Skeletal muscle tissue (tissue), 3 donors: ENCODE measurements at regions not wholly inside any gene's neighbourhood (a gene's known extent, or its start where the extent isn't known, plus 50 kb on each side); places are given as distances from the start of the nearest gene placed in this dataset.

ENCODE experiments used
- H3K27ac ChIP-seq: one replicate; pipeline ENCODE4 v1.7.0; 2013; ENCODE audit warnings: mild to moderate bottlenecking, low read depth, low read length, inconsistent platforms
- H3K27me3 ChIP-seq, 3 donors: one replicate each; pipeline ENCODE4 v1.7.0; 2013; ENCODE audit warnings: low read length in 3 of 3; ENCODE audit not compliant: control insufficient read depth in 3 of 3, insufficient read depth in 3 of 3
- H3K36me3 ChIP-seq, 3 donors: one replicate each; pipeline ENCODE4 v1.7.0; 2013; ENCODE audit warnings: low read length in 3 of 3; ENCODE audit not compliant: control insufficient read depth in 3 of 3, insufficient read depth in 3 of 3
- H3K4me1 ChIP-seq, 3 donors: one replicate each; pipeline ENCODE4 v1.7.0; 2013; ENCODE audit warnings: low read length in 3 of 3, mild to moderate bottlenecking in 3 of 3; ENCODE audit not compliant: control insufficient read depth in 3 of 3, insufficient read depth in 3 of 3
- H3K4me3 ChIP-seq, 3 donors: one replicate each; pipeline ENCODE4 v1.7.0; 2013; ENCODE audit warnings: low read length in 3 of 3
- H3K9ac ChIP-seq, 3 donors: one replicate each; pipeline ENCODE4 v1.7.0; 2013; ENCODE audit warnings: low read length in 3 of 3, mild to moderate bottlenecking in 3 of 3, moderate library complexity in 2 of 3, low read depth in 1 of 3
- H3K9me3 ChIP-seq, 3 donors: one replicate each; pipeline ENCODE4 v1.7.0; 2013; ENCODE audit warnings: low read length in 3 of 3; ENCODE audit not compliant: control insufficient read depth in 3 of 3
- donor health status: Osteomylitis.

DNA sequence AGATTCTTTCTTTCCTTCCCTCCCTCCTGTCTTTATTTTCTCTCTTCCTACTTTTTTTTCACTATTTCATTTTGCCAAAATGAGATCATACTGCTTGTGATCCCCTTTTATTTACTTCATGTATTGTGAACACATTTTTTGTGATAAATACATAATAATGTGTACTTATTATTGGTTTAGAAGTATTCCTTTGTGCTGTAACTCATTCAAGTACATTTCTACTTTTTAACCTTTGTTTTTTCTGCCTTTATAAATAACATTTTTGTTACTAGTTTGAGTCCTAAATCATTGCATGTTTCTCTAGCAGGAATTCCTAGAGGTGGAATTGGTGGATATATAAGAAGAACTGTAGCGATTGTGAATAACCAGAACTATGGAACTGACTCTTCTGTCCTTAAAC, 214.5 kb upstream of the SFRP2 start:
- H3K27ac ChIP-seq = no peak overlapping the region

DNA sequence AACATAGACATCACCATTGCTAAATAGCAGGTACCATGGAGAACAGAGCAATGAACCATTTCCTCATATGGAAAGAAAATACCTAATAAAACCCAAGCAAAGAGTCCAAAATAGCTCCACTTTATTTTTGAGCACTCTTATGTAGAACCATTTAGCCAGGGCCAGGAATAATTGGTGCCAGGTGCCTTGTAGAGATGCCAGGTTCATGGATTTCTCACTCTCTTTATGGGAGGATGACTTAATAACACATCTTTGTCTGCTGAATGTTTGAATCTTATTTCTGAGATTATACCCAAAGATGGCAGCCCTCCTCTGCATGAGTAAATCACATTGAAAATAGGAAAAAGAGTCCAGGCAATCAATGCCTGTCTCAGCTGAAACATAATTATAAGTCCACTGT, 212.3 kb upstream of the SFRP2 start:
- H3K36me3 ChIP-seq = no peaks in the 10 kb centered on the region
- no peak overlapping the region for H3K4me3 ChIP-seq
- H3K27ac ChIP-seq = no peak overlapping the region
- peaks cover 3 to 5% (median 4%) of the 10 kb centered on the region in 3 donors for H3K4me1 ChIP-seq
- H3K27me3 ChIP-seq = no peaks in the 10 kb centered on the region
- H3K9me3 ChIP-seq = no peaks in the 10 kb centered on the region
- no peak overlapping the region for H3K9ac ChIP-seq

More for the DNA sequence above, 214.5 kb upstream of the SFRP2 start:
- Histone ChIP-seq H3K27me3 (no peaks in the 10 kb centered on the region), H3K4me3 (no peak overlapping the region), H3K9ac (no peak overlapping the region), H3K4me1 (peaks cover 3 to 5% (median 4%) of the 10 kb centered on the region in 3 donors), H3K9me3 (no peaks in the 10 kb centered on the region), H3K36me3 (no peaks in the 10 kb centered on the region)

DNA sequence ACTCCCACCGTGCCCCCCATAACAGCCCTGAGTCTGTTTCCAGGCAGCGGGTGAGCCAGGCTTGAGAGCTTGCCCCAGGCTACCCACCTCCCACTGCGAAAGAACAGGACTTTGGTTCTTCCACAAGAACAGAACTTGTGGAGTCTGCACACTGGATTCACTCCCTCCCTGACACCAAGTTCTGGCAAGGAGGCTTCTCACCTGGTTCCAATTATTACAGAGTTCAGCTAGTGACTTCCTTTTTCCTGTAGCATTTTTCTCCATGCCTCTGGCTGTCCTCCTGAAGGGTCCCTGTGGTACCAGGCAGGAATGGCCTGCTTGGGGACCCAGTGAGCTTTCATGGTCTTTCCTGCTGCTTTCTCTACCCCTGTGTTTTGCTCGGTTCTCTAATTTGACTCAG, 208.6 kb upstream of the SFRP2 start:
- H3K27me3 ChIP-seq = no peaks in the 10 kb centered on the region
- no peaks in the 10 kb centered on the region for H3K36me3 ChIP-seq
- H3K4me1 ChIP-seq = no peaks in the 10 kb centered on the region
- no peak overlapping the region for H3K4me3 ChIP-seq
- no peak overlapping the region for H3K9ac ChIP-seq
- no peak overlapping the region for H3K27ac ChIP-seq
- peaks cover 0 to 2% (median 0%) of the 10 kb centered on the region in 3 donors for H3K9me3 ChIP-seq

DNA sequence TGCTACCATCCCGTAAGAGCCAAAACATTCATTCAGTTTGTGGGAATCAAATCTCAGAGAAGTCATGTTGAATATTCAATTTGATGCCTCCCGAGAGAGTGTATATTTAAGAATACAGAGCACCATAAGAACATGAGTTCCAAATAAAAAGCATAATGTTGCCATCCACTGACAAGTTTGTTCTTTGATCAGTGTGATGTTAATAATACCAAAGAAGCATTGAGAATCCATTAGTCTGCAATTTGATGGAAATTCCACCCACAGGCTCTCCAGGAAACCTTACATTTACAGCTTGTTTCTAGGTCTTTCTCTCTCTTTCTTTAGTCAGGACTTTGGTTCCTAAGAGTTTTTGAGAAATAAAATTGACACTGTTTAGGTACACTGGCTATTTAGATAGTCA, 200.6 kb upstream of the SFRP2 start:
- H3K4me1 ChIP-seq = no peaks in the 10 kb centered on the region
- H3K36me3 ChIP-seq = no peaks in the 10 kb centered on the region
- no peak overlapping the region for H3K27ac ChIP-seq
- H3K4me3 ChIP-seq = no peak overlapping the region
- H3K9ac ChIP-seq = no peak overlapping the region
- H3K9me3 ChIP-seq = peaks cover 0 to 2% (median 0%) of the 10 kb centered on the region in 3 donors
- H3K27me3 ChIP-seq = no peaks in the 10 kb centered on the region

DNA sequence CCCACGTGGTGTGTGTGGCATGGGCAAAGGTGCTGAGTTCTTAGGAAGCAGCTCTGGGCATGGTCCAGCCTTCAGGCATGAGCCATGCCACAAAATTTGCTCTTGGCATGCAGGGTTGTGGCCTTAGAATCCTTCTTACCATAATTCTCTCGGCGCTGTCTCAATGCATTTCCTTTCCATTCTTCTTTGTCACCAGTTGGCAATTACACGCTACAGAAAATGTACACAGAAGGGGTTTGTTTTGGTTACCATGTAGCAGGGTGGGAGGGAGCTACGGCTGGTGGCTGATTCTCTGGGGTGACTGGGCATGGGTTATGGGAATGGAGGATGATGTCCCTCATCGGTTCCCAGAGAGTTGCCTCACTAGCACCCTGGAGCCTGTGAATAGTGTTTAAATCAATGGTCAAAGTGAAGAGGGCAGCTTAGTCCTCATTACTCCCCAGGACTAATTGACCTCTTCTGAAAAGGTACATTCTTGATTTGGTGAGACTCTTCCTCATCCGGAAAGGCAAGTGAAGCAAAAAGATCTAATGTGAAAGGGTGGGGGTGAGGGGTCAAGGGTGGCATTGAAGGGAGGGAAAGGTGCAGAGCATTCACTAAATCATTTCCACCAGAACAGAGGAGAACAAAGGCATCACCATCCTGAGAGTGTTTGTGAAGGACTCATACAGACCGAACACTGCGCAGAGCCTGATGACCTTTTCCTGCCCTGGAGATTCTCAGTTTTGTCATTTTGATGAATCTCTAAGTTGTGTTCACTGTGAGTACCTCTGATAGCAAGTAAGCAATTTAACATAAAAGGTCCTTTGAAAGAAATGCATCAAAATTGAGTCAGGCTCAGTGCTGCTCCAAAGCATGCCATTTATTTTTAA, 199.8 kb upstream of the SFRP2 start:
- no peak overlapping the region for H3K4me3 ChIP-seq
- H3K9ac ChIP-seq = no peak overlapping the region
- no peak overlapping the region for H3K27ac ChIP-seq
- peaks cover 0 to 2% (median 0%) of the 10 kb centered on the region in 3 donors for H3K9me3 ChIP-seq
- H3K36me3 ChIP-seq = no peaks in the 10 kb centered on the region
- H3K27me3 ChIP-seq = no peaks in the 10 kb centered on the region
- H3K4me1 ChIP-seq = no peaks in the 10 kb centered on the region

- no peak overlapping the region for H3K4me3 ChIP-seq
- H3K27me3 ChIP-seq = no peaks in the 10 kb centered on the region
- H3K27ac ChIP-seq = no peak overlapping the region
- H3K4me1 ChIP-seq = no peaks in the 10 kb centered on the region
- no peaks in the 10 kb centered on the region for H3K36me3 ChIP-seq
- H3K9me3 ChIP-seq = peaks cover 0 to 2% (median 0%) of the 10 kb centered on the region in 3 donors
- H3K9ac ChIP-seq = no peak overlapping the region
These were observed 198.4 kb upstream of the SFRP2 start for GRCh38 chr4:153987291-153987690.

DNA sequence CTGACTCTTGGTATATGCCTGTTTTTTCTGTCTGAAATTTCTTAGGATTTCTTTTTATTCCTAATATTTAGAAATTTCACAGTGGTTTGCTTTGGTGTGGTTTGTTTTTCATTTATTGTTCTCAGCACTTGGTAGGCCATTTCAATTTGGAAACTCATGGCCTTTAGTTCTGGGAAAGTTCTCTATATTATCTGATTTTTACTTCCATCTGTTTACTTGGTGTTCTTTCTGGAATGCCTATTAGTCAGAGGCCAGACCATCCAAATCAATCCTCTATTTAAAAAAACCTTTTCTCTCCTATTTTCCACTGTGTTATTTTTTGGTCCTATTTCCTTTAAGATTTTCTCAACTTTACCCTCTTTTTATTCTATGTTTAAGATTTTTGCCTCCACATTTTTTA, 188.1 kb upstream of the SFRP2 start:
- Histone ChIP-seq H3K4me1 (no peaks in the 10 kb centered on the region), H3K27me3 (no peaks in the 10 kb centered on the region), H3K9ac (no peak overlapping the region), H3K36me3 (no peaks in the 10 kb centered on the region), H3K4me3 (no peak overlapping the region), H3K9me3 (peaks cover 0 to 2% (median 0%) of the 10 kb centered on the region in 3 donors), H3K27ac (no peak overlapping the region)

GRCh38 chr4:153974452-153974851, 185.6 kb upstream of the SFRP2 start:
- no peaks in the 10 kb centered on the region for H3K4me1 ChIP-seq
- no peak overlapping the region for H3K27ac ChIP-seq
- no peaks in the 10 kb centered on the region for H3K27me3 ChIP-seq
- no peak overlapping the region for H3K9ac ChIP-seq
- H3K9me3 ChIP-seq = peaks cover 0 to 2% (median 0%) of the 10 kb centered on the region in 3 donors
- no peak overlapping the region for H3K4me3 ChIP-seq
- H3K36me3 ChIP-seq = no peaks in the 10 kb centered on the region

DNA sequence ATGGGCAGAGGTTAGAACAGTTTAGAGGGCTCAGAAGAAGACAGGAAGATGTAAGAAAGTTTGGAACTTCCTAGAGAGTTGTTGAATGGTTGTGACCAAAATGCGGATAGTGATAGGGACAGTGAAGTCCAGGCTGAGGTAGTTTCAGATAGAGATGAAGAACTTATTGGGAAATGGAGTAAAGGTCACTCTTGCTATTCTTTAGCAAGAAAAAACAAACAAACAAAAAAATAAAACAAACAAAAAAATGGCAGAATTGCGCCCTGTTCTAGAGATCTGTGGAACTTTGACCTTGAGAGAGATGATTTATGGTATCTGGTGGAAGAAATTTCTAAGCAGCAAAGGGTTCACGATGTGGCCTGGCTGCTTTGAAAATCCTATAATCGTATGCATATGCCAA, 185.1 kb upstream of the SFRP2 start:
- no peaks in the 10 kb centered on the region for H3K27me3 ChIP-seq
- H3K36me3 ChIP-seq = no peaks in the 10 kb centered on the region
- H3K27ac ChIP-seq = no peak overlapping the region
- no peak overlapping the region for H3K9ac ChIP-seq
- H3K4me1 ChIP-seq = no peaks in the 10 kb centered on the region
- peaks cover 0 to 2% (median 0%) of the 10 kb centered on the region in 3 donors for H3K9me3 ChIP-seq
- H3K4me3 ChIP-seq = no peak overlapping the region

GRCh38 chr4:153971899-153972298, 183.0 kb upstream of the SFRP2 start:
- no peak overlapping the region for H3K4me3 ChIP-seq
- no peaks in the 10 kb centered on the region for H3K27me3 ChIP-seq
- no peak overlapping the region for H3K9ac ChIP-seq
- H3K9me3 ChIP-seq = peaks cover 0 to 2% (median 0%) of the 10 kb centered on the region in 3 donors
- no peaks in the 10 kb centered on the region for H3K36me3 ChIP-seq
- H3K27ac ChIP-seq = no peak overlapping the region
- no peaks in the 10 kb centered on the region for H3K4me1 ChIP-seq
